ENCODE measurements at regions not wholly inside any gene's neighbourhood (a gene's known extent, or its start where the extent isn't known, plus 50 kb on each side); places are given as distances from the start of the nearest gene placed in this dataset.

GRCh38 chr13:104034891-104035290 lies 968.7 kb upstream of the SLC10A2 start:
- Histone ChIP-seq H3K4me1 (ENCODE audit: control insufficient read depth, insufficient read depth, low read length, poor library complexity, severe bottlenecking) (no peaks in the 10 kb centered on the region), H3K9me3 (ENCODE audit: control insufficient read depth in 2 of 2, low read length in 2 of 2) (no peaks in the 10 kb centered on the region), H3K4me3 (ENCODE audit: low read depth, low read length) (no peak overlapping the region), H3K27ac (ENCODE audit: insufficient read depth, low read length, poor library complexity, severe bottlenecking) (no peak overlapping the region), H3K36me3 (ENCODE audit: control insufficient read depth, insufficient read depth, low read length) (no peaks in the 10 kb centered on the region), H3K27me3 (ENCODE audit: control insufficient read depth, insufficient read depth, low read length) (no peaks in the 10 kb centered on the region)
- Mint-ChIP-seq H3K4me3 (no peak overlapping the region), H3K36me3 (no peaks in the 10 kb centered on the region), H3K27me3 (no peaks in the 10 kb centered on the region), H3K4me1 (no peaks in the 10 kb centered on the region), H3K27ac (no peak overlapping the region), H3K9me3 (peaks cover 0 to 14% (median 3%) of the 10 kb centered on the region in 7 donors)
- no peak for DNase-seq
- no peak for ATAC-seq (ENCODE audit: low read depth in 2 of 2)

GRCh38 chr13:104025303-104025702 lies 959.1 kb upstream of the SLC10A2 start:
- no peaks in the 10 kb centered on the region for H3K36me3 ChIP-seq (ENCODE audit: control insufficient read depth, insufficient read depth, low read length)

GRCh38 chr13:104024416-104025170 lies 958.4 kb upstream of the SLC10A2 start:
- H3K36me3 Mint-ChIP-seq, result no peaks in the 10 kb centered on the region
- no peak overlapping the region for H3K27ac ChIP-seq (ENCODE audit: insufficient read depth, low read length, poor library complexity, severe bottlenecking)
- H3K4me1 Mint-ChIP-seq, result no peaks in the 10 kb centered on the region
- H3K27me3 ChIP-seq (ENCODE audit: control insufficient read depth, insufficient read depth, low read length), result no peaks in the 10 kb centered on the region
- no peaks in the 10 kb centered on the region for H3K36me3 ChIP-seq (ENCODE audit: control insufficient read depth, insufficient read depth, low read length)
- ATAC-seq (ENCODE audit: low read depth in 2 of 2) (no peak), DNase-seq (no peak)
- H3K27me3 Mint-ChIP-seq, result no peaks in the 10 kb centered on the region
- no peaks in the 10 kb centered on the region for H3K9me3 ChIP-seq (ENCODE audit: control insufficient read depth in 2 of 2, low read length in 2 of 2)
- H3K4me3 ChIP-seq (ENCODE audit: low read depth, low read length), result no peak overlapping the region
- H3K4me3 Mint-ChIP-seq, result no peak overlapping the region
- no peaks in the 10 kb centered on the region for H3K4me1 ChIP-seq (ENCODE audit: control insufficient read depth, insufficient read depth, low read length, poor library complexity, severe bottlenecking)
- H3K9me3 Mint-ChIP-seq, result peaks cover 0 to 38% (median 2%) of the 10 kb centered on the region in 7 donors
- no peak overlapping the region for H3K27ac Mint-ChIP-seq

More at GRCh38 chr13:104025303-104025702, 959.1 kb upstream of the SLC10A2 start:
- Histone ChIP-seq H3K27me3 (ENCODE audit: control insufficient read depth, insufficient read depth, low read length) (no peaks in the 10 kb centered on the region), H3K4me1 (ENCODE audit: control insufficient read depth, insufficient read depth, low read length, poor library complexity, severe bottlenecking) (no peaks in the 10 kb centered on the region), H3K27ac (ENCODE audit: insufficient read depth, low read length, poor library complexity, severe bottlenecking) (no peak overlapping the region), H3K9me3 (ENCODE audit: control insufficient read depth in 2 of 2, low read length in 2 of 2) (no peaks in the 10 kb centered on the region), H3K4me3 (ENCODE audit: low read depth, low read length) (no peak overlapping the region)
- H3K36me3 Mint-ChIP-seq, result no peaks in the 10 kb centered on the region
- ATAC-seq (ENCODE audit: low read depth in 2 of 2) (no peak), DNase-seq (no peak)
- H3K4me1 Mint-ChIP-seq, result no peaks in the 10 kb centered on the region
- H3K27ac Mint-ChIP-seq, result no peak overlapping the region
- H3K9me3 Mint-ChIP-seq, result peaks cover 0 to 33% (median 2%) of the 10 kb centered on the region in 7 donors
- H3K4me3 Mint-ChIP-seq, result no peak overlapping the region
- no peaks in the 10 kb centered on the region for H3K27me3 Mint-ChIP-seq

GRCh38 chr13:104021806-104022397 lies 955.7 kb upstream of the SLC10A2 start:
- Histone ChIP-seq H3K27ac (ENCODE audit: insufficient read depth, low read length, poor library complexity, severe bottlenecking) (no peak overlapping the region), H3K4me3 (ENCODE audit: low read depth, low read length) (no peak overlapping the region), H3K27me3 (ENCODE audit: control insufficient read depth, insufficient read depth, low read length) (no peaks in the 10 kb centered on the region), H3K4me1 (ENCODE audit: control insufficient read depth, insufficient read depth, low read length, poor library complexity, severe bottlenecking) (no peaks in the 10 kb centered on the region), H3K9me3 (ENCODE audit: control insufficient read depth in 2 of 2, low read length in 2 of 2) (no peaks in the 10 kb centered on the region), H3K36me3 (ENCODE audit: control insufficient read depth, insufficient read depth, low read length) (no peaks in the 10 kb centered on the region)
- Mint-ChIP-seq H3K27me3 (no peaks in the 10 kb centered on the region), H3K27ac (no peak overlapping the region), H3K4me3 (no peak overlapping the region), H3K36me3 (no peaks in the 10 kb centered on the region), H3K9me3 (peaks cover 0 to 22% (median 1%) of the 10 kb centered on the region in 7 donors), H3K4me1 (no peaks in the 10 kb centered on the region)
- ATAC-seq (ENCODE audit: low read depth in 2 of 2), result no peak
- DNase-seq, result no peak

GRCh38 chr13:104017317-104017716 lies 951.1 kb upstream of the SLC10A2 start:
- Mint-ChIP-seq H3K27me3 (no peaks in the 10 kb centered on the region), H3K27ac (no peak overlapping the region), H3K36me3 (no peaks in the 10 kb centered on the region), H3K4me1 (no peaks in the 10 kb centered on the region), H3K9me3 (peaks cover 0 to 17% (median 1%) of the 10 kb centered on the region in 7 donors), H3K4me3 (no peak overlapping the region)
- H3K27ac ChIP-seq (ENCODE audit: insufficient read depth, low read length, poor library complexity, severe bottlenecking), result no peak overlapping the region
- no peak overlapping the region for H3K4me3 ChIP-seq (ENCODE audit: low read depth, low read length)
- DNase-seq (no peak), ATAC-seq (ENCODE audit: low read depth in 2 of 2) (no peak)
- no peaks in the 10 kb centered on the region for H3K36me3 ChIP-seq (ENCODE audit: control insufficient read depth, insufficient read depth, low read length)
- H3K9me3 ChIP-seq (ENCODE audit: control insufficient read depth in 2 of 2, low read length in 2 of 2), result no peaks in the 10 kb centered on the region
- no peaks in the 10 kb centered on the region for H3K27me3 ChIP-seq (ENCODE audit: control insufficient read depth, insufficient read depth, low read length)
- H3K4me1 ChIP-seq (ENCODE audit: control insufficient read depth, insufficient read depth, low read length, poor library complexity, severe bottlenecking), result no peaks in the 10 kb centered on the region

GRCh38 chr13:104015646-104016396 lies 949.6 kb upstream of the SLC10A2 start:
- Histone ChIP-seq H3K27me3 (ENCODE audit: control insufficient read depth, insufficient read depth, low read length) (no peaks in the 10 kb centered on the region), H3K27ac (ENCODE audit: insufficient read depth, low read length, poor library complexity, severe bottlenecking) (no peak overlapping the region), H3K4me3 (ENCODE audit: low read depth, low read length) (no peak overlapping the region), H3K4me1 (ENCODE audit: control insufficient read depth, insufficient read depth, low read length, poor library complexity, severe bottlenecking) (no peaks in the 10 kb centered on the region), H3K36me3 (ENCODE audit: control insufficient read depth, insufficient read depth, low read length) (no peaks in the 10 kb centered on the region), H3K9me3 (ENCODE audit: control insufficient read depth in 2 of 2, low read length in 2 of 2) (no peaks in the 10 kb centered on the region)
- H3K27ac Mint-ChIP-seq, result no peak overlapping the region
- no peaks in the 10 kb centered on the region for H3K4me1 Mint-ChIP-seq
- peaks cover 0 to 17% (median 3%) of the 10 kb centered on the region in 7 donors for H3K9me3 Mint-ChIP-seq
- DNase-seq, result no peak
- no peaks in the 10 kb centered on the region for H3K36me3 Mint-ChIP-seq
- ATAC-seq (ENCODE audit: low read depth in 2 of 2), result no peak
- no peak overlapping the region for H3K4me3 Mint-ChIP-seq
- no peaks in the 10 kb centered on the region for H3K27me3 Mint-ChIP-seq

- Mint-ChIP-seq H3K36me3 (no peaks in the 10 kb centered on the region), H3K9me3 (peaks cover 0 to 16% (median 3%) of the 10 kb centered on the region in 7 donors), H3K4me3 (no peak overlapping the region), H3K27ac (no peak overlapping the region), H3K27me3 (no peaks in the 10 kb centered on the region), H3K4me1 (no peaks in the 10 kb centered on the region)
- Histone ChIP-seq H3K27me3 (ENCODE audit: control insufficient read depth, insufficient read depth, low read length) (no peaks in the 10 kb centered on the region), H3K9me3 (ENCODE audit: control insufficient read depth in 2 of 2, low read length in 2 of 2) (no peaks in the 10 kb centered on the region), H3K4me1 (ENCODE audit: control insufficient read depth, insufficient read depth, low read length, poor library complexity, severe bottlenecking) (no peaks in the 10 kb centered on the region), H3K27ac (ENCODE audit: insufficient read depth, low read length, poor library complexity, severe bottlenecking) (no peak overlapping the region), H3K36me3 (ENCODE audit: control insufficient read depth, insufficient read depth, low read length) (no peaks in the 10 kb centered on the region), H3K4me3 (ENCODE audit: low read depth, low read length) (no peak overlapping the region)
- DNase-seq (no peak), ATAC-seq (ENCODE audit: low read depth in 2 of 2) (no peak)
Observed at GRCh38 chr13:104014803-104015645, 948.8 kb upstream of the SLC10A2 start.

Data from CD4-positive, CD25-positive, alpha-beta regulatory T cell (primary cell).